Glomerular visceral epithelial cell (primary cell): ENCODE measurements at regions not wholly inside any gene's neighbourhood (a gene's known extent, or its start where the extent isn't known, plus 50 kb on each side); places are given as distances from the start of the nearest gene placed in this dataset.
"Not testable (repeated sequence)": the region's sequence is repeated elsewhere in the genome, so short reads cannot be mapped to it uniquely, and the experiment has no call there.

Source experiments
- DNase-seq: peaks from one replicate; pipeline ENCODE4 v3.0.0-alpha.2; 2016; ENCODE audit errors: extremely low spot score

- no peak for DNase-seq
Measured at GRCh38 chr5:44252545-44252944, 136.7 kb downstream of the FGF10 start.

- DNase-seq: no peak
Measured at GRCh38 chr5:44246986-44247385, 142.2 kb downstream of the FGF10 start.

- no peak for DNase-seq
Measured at GRCh38 chr5:44245935-44246334, 143.3 kb downstream of the FGF10 start.

- no peak for DNase-seq
Measured at GRCh38 chr5:44242791-44243190, 146.4 kb downstream of the FGF10 start.

- DNase-seq: no peak
Measured at GRCh38 chr5:44236040-44236439, 153.2 kb downstream of the FGF10 start.

GRCh38 chr5:44233691-44234090 lies 155.5 kb downstream of the FGF10 start:
- DNase-seq: no peak

- no peak for DNase-seq
Measured at GRCh38 chr5:44225231-44226160, 163.7 kb downstream of the FGF10 start.

- no peak for DNase-seq
Measured at GRCh38 chr5:44199408-44199807, 189.8 kb downstream of the FGF10 start.

- DNase-seq: no peak
Measured at GRCh38 chr5:44189255-44189654, 200.0 kb downstream of the FGF10 start.

- DNase-seq: no peak
Measured at GRCh38 chr5:44187973-44188372, 201.2 kb downstream of the FGF10 start.

- no peak for DNase-seq
Measured at GRCh38 chr5:44183753-44184152, 205.5 kb downstream of the FGF10 start.

GRCh38 chr5:44183312-44183711 lies 205.9 kb downstream of the FGF10 start:
- DNase-seq: no peak

- no peak for DNase-seq
Measured at GRCh38 chr5:44178414-44178813, 210.8 kb downstream of the FGF10 start.

GRCh38 chr5:44167540-44167939 lies 221.7 kb downstream of the FGF10 start:
- DNase-seq: no peak

- DNase-seq: no peak
Measured at GRCh38 chr5:44160369-44160768, 228.9 kb downstream of the FGF10 start.

GRCh38 chr5:44150075-44150723 lies 239.0 kb downstream of the FGF10 start:
- no peak for DNase-seq

- DNase-seq: not testable (repeated sequence)
Measured at GRCh38 chr5:44117947-44118346, 271.3 kb downstream of the FGF10 start.

- DNase-seq: not testable (repeated sequence)
Measured at GRCh38 chr5:44108232-44108631, 281.0 kb downstream of the FGF10 start.

GRCh38 chr5:44099643-44100042 lies 289.6 kb downstream of the FGF10 start:
- DNase-seq: no peak

GRCh38 chr5:44089424-44090144 lies 299.6 kb downstream of the FGF10 start:
- DNase-seq: no peak

- no peak for DNase-seq
Measured at GRCh38 chr5:44085083-44085482, 304.1 kb downstream of the FGF10 start.

- DNase-seq: not testable (repeated sequence)
Measured at GRCh38 chr5:44074547-44074946, 314.7 kb downstream of the FGF10 start.
